ENCODE measurements at regions not wholly inside any gene's neighbourhood (a gene's known extent, or its start where the extent isn't known, plus 50 kb on each side); places are given as distances from the start of the nearest gene placed in this dataset.

GRCh38 chr5:144581044-144581443 is 410.4 kb downstream of the KCTD16 start:
- peaks cover 22% of the 10 kb centered on the region for H3K27me3 ChIP-seq (replicated peaks; ENCODE audit: insufficient read depth, low read depth, low read length, poor library complexity)
- H3K9me3 ChIP-seq (ENCODE audit: low read depth, low read length, poor library complexity, severe bottlenecking): no peaks in the 10 kb centered on the region
- no peaks in the 10 kb centered on the region for H3K36me3 ChIP-seq (ENCODE audit: insufficient read depth, low read length, poor library complexity, severe bottlenecking)
- DNase-seq (ENCODE audit: low spot score): no peak
- no peak overlapping the region for H3K4me3 ChIP-seq (ENCODE audit: low read depth, low read length, poor library complexity, severe bottlenecking)
- POLR2A ChIA-PET (ENCODE audit: low non-redundant PET): no interaction called here
- CTCF ChIA-PET: no interaction called here
- no TSS peak for BruUV-seq (replicated peaks)
- TF ChIP-seq CTCF (conservative IDR thresholded peaks at IDR 0.05; ENCODE audit: low read depth, low read length) (no peak), EZH2 (IDR thresholded peaks at IDR 0.05; ENCODE audit: borderline replicate concordance, low read depth, low read length, poor library complexity, severe bottlenecking) (no peak)
- no peak overlapping the region for H3K27ac ChIP-seq (ENCODE audit: low read depth, low read length, poor library complexity, severe bottlenecking)
- intact Hi-C loops (cut with micrococcal nuclease; ENCODE audit: unreplicated experiment): no loop called here
- no peaks in the 10 kb centered on the region for H3K4me1 ChIP-seq (ENCODE audit: insufficient read depth, low read length, poor library complexity, severe bottlenecking)

- TF ChIP-seq EZH2 (IDR thresholded peaks at IDR 0.05; ENCODE audit: borderline replicate concordance, low read depth, low read length, poor library complexity, severe bottlenecking): no peak
- TF ChIP-seq CTCF (conservative IDR thresholded peaks at IDR 0.05; ENCODE audit: low read depth, low read length): no peak
- ChIA-PET POLR2A (ENCODE audit: low non-redundant PET) (no interaction called here), CTCF (no interaction called here)
- no peak overlapping the region for H3K27ac ChIP-seq (ENCODE audit: low read depth, low read length, poor library complexity, severe bottlenecking)
- H3K27me3 ChIP-seq (replicated peaks; ENCODE audit: insufficient read depth, low read depth, low read length, poor library complexity): no peaks in the 10 kb centered on the region
- intact Hi-C loops (cut with micrococcal nuclease; ENCODE audit: unreplicated experiment): no loop called here
- H3K4me1 ChIP-seq (ENCODE audit: insufficient read depth, low read length, poor library complexity, severe bottlenecking): no peaks in the 10 kb centered on the region
- no TSS peak for BruUV-seq (replicated peaks)
- no peak overlapping the region for H3K4me3 ChIP-seq (ENCODE audit: low read depth, low read length, poor library complexity, severe bottlenecking)
- DNase-seq (ENCODE audit: low spot score): no peak
- H3K9me3 ChIP-seq (ENCODE audit: low read depth, low read length, poor library complexity, severe bottlenecking): no peaks in the 10 kb centered on the region
- H3K36me3 ChIP-seq (ENCODE audit: insufficient read depth, low read length, poor library complexity, severe bottlenecking): no peaks in the 10 kb centered on the region
Measured at GRCh38 chr5:144577676-144578075, 407.0 kb downstream of the KCTD16 start.

GRCh38 chr5:144575736-144576135 is 405.1 kb downstream of the KCTD16 start:
- Histone ChIP-seq H3K36me3 (ENCODE audit: insufficient read depth, low read length, poor library complexity, severe bottlenecking) (no peaks in the 10 kb centered on the region), H3K27me3 (replicated peaks; ENCODE audit: insufficient read depth, low read depth, low read length, poor library complexity) (no peaks in the 10 kb centered on the region), H3K9me3 (ENCODE audit: low read depth, low read length, poor library complexity, severe bottlenecking) (no peaks in the 10 kb centered on the region), H3K4me1 (ENCODE audit: insufficient read depth, low read length, poor library complexity, severe bottlenecking) (no peaks in the 10 kb centered on the region), H3K4me3 (ENCODE audit: low read depth, low read length, poor library complexity, severe bottlenecking) (no peak overlapping the region), H3K27ac (ENCODE audit: low read depth, low read length, poor library complexity, severe bottlenecking) (no peak overlapping the region)
- BruUV-seq (replicated peaks): no TSS peak
- no peak for TF ChIP-seq EZH2 (IDR thresholded peaks at IDR 0.05; ENCODE audit: borderline replicate concordance, low read depth, low read length, poor library complexity, severe bottlenecking)
- TF ChIP-seq CTCF (conservative IDR thresholded peaks at IDR 0.05; ENCODE audit: low read depth, low read length): no peak
- ChIA-PET CTCF (no interaction called here), POLR2A (ENCODE audit: low non-redundant PET) (no interaction called here)
- no peak for DNase-seq (ENCODE audit: low spot score)
- intact Hi-C loops (cut with micrococcal nuclease; ENCODE audit: unreplicated experiment): no loop called here

Measured in A673 (cell line).